GM18505 (cell line): ENCODE measurements at regions not wholly inside any gene's neighbourhood (a gene's known extent, or its start where the extent isn't known, plus 50 kb on each side); places are given as distances from the start of the nearest gene placed in this dataset.

Source experiments
- ATAC-seq: cut with Tn5 transposase; IDR thresholded peaks from one replicate; pipeline ENCODE4 v1.9.1; 2021; ENCODE audit not compliant: unreplicated experiment
- POLR2A ChIP-seq: IDR thresholded peaks from 4 replicates; pipeline ENCODE4 v1.6.1; 2011; ENCODE audit warnings: borderline replicate concordance; ENCODE audit not compliant: insufficient read depth, insufficient read length; ENCODE audit errors: extremely low read depth

GRCh38 chr10:129382401-129382800, 84.6 kb upstream of the MGMT start:
- TF ChIP-seq POLR2A, result no peak
- no peak for ATAC-seq

GRCh38 chr10:129383651-129384050, 83.4 kb upstream of the MGMT start:
- TF ChIP-seq POLR2A, result no peak
- ATAC-seq, result no peak

GRCh38 chr10:129385600-129385999, 81.4 kb upstream of the MGMT start:
- ATAC-seq, result no peak
- TF ChIP-seq POLR2A, result no peak

GRCh38 chr10:129386415-129387257, 80.4 kb upstream of the MGMT start:
- ATAC-seq, result no peak
- TF ChIP-seq POLR2A, result no peak

GRCh38 chr10:129387258-129387525, 79.8 kb upstream of the MGMT start:
- no peak for TF ChIP-seq POLR2A
- no peak for ATAC-seq

GRCh38 chr10:129388435-129388834, 78.6 kb upstream of the MGMT start:
- ATAC-seq, result no peak
- TF ChIP-seq POLR2A, result no peak

- ATAC-seq, result no peak
- TF ChIP-seq POLR2A, result no peak
These were observed 77.8 kb upstream of the MGMT start for GRCh38 chr10:129389194-129389593.

- no peak for TF ChIP-seq POLR2A
- no peak for ATAC-seq
These were observed 76.9 kb upstream of the MGMT start for GRCh38 chr10:129390147-129390546.

- no peak for ATAC-seq
- TF ChIP-seq POLR2A, result no peak
These were observed 76.3 kb upstream of the MGMT start for GRCh38 chr10:129390726-129391125.

GRCh38 chr10:129391464-129391863, 75.6 kb upstream of the MGMT start:
- no peak for TF ChIP-seq POLR2A
- no peak for ATAC-seq

- TF ChIP-seq POLR2A, result no peak
- no peak for ATAC-seq
These were observed 74.2 kb upstream of the MGMT start for GRCh38 chr10:129392855-129393254.

- TF ChIP-seq POLR2A, result no peak
- ATAC-seq, result no peak
These were observed 73.2 kb upstream of the MGMT start for GRCh38 chr10:129393812-129394211.

- ATAC-seq, result no peak
These were observed 72.3 kb upstream of the MGMT start for GRCh38 chr10:129394518-129395328.

More at GRCh38 chr10:129394518-129395328, 72.3 kb upstream of the MGMT start:
- no peak for TF ChIP-seq POLR2A
